GM23338 (cell line): ENCODE measurements at regions not wholly inside any gene's neighbourhood (a gene's known extent, or its start where the extent isn't known, plus 50 kb on each side); places are given as distances from the start of the nearest gene placed in this dataset.

Source experiments
- ATAC-seq: fragments of 200-7000 bp; cut with Tn5 transposase; 3 replicates; pipeline ENCODE4 v1.9.1; 2020
- DNase-seq: peaks from one replicate; pipeline ENCODE4 v3.0.0-alpha.2; 2015; ENCODE audit warnings: low spot score
- H2AFZ ChIP-seq: fragments of 200-600 bp; sonication (generic); 2 replicates; pipeline ENCODE4 v1.8.0; 2016; ENCODE audit warnings: antibody characterized with exemption, mild to moderate bottlenecking, moderate library complexity
- H3F3A ChIP-seq: fragments of 200-600 bp; sonication (generic); replicated peaks from 2 replicates; pipeline ENCODE4 v1.8.0; 2017; ENCODE audit warnings: antibody characterized with exemption, mixed run types, low read depth
- H3K27ac ChIP-seq: fragments of 200-600 bp; sonication (generic); 2 replicates; pipeline ENCODE4 v1.6.1; 2016; ENCODE audit warnings: low read depth
- H3K27me3 ChIP-seq: fragments of 200-600 bp; sonication (generic); 2 replicates; pipeline ENCODE4 v1.8.0; 2016; ENCODE audit warnings: mild to moderate bottlenecking, mixed run types, moderate library complexity; ENCODE audit not compliant: insufficient read depth
- H3K36me3 ChIP-seq: fragments of 200-600 bp; sonication (generic); 2 replicates; pipeline ENCODE4 v1.8.0; 2016; ENCODE audit warnings: mild to moderate bottlenecking; ENCODE audit not compliant: insufficient read depth
- H3K4me1 ChIP-seq: fragments of 200-600 bp; sonication (generic); 2 replicates; pipeline ENCODE4 v1.8.0; 2016; ENCODE audit warnings: mild to moderate bottlenecking, moderate library complexity; ENCODE audit not compliant: insufficient read depth
- H3K4me2 ChIP-seq: fragments of 200-600 bp; sonication (generic); 2 replicates; pipeline ENCODE4 v1.7.1; 2017; ENCODE audit warnings: mixed run types
- H3K4me3 ChIP-seq: fragments of 200-600 bp; sonication (generic); 2 replicates; pipeline ENCODE4 v1.6.1; 2016; ENCODE audit warnings: mixed run types
- H3K79me2 ChIP-seq: fragments of 200-600 bp; sonication (generic); replicated peaks from 2 replicates; pipeline ENCODE4 v1.8.0; 2017; ENCODE audit warnings: mild to moderate bottlenecking; ENCODE audit not compliant: insufficient read depth
- H3K9me2 ChIP-seq: fragments of 200-600 bp; sonication (generic); 2 replicates; pipeline ENCODE4 v1.8.0; 2017; ENCODE audit not compliant: insufficient read depth
- H4K20me1 ChIP-seq: fragments of 200-600 bp; sonication (generic); replicated peaks from 2 replicates; pipeline ENCODE4 v1.8.0; 2017; ENCODE audit warnings: mild to moderate bottlenecking; ENCODE audit not compliant: insufficient read depth
- H3K27ac Mint-ChIP-seq: 2 replicates; pipeline ENCODE4 v1.8.0; 2020; ENCODE audit warnings: inconsistent platforms, mild to moderate bottlenecking, moderate library complexity, mixed read lengths
- H3K27me3 Mint-ChIP-seq: 3 replicates; pipeline ENCODE4 v1.8.0; 2022; ENCODE audit warnings: low read depth, mild to moderate bottlenecking, moderate library complexity, mixed read lengths, inconsistent platforms; ENCODE audit not compliant: insufficient read depth, poor library complexity
- H3K36me3 Mint-ChIP-seq: 3 replicates; pipeline ENCODE4 v1.8.0; 2021; ENCODE audit warnings: low read depth, mild to moderate bottlenecking, inconsistent platforms, moderate library complexity, mixed read lengths
- H3K4me1 Mint-ChIP-seq: 3 replicates; pipeline ENCODE4 v1.8.0; 2020; ENCODE audit warnings: mild to moderate bottlenecking, inconsistent platforms, mixed read lengths
- H3K4me3 Mint-ChIP-seq: 3 replicates; pipeline ENCODE4 v1.8.0; 2021; ENCODE audit warnings: moderate library complexity, mild to moderate bottlenecking, inconsistent platforms, mixed read lengths
- H3K9me3 Mint-ChIP-seq: 3 replicates; pipeline ENCODE4 v1.8.0; 2020; ENCODE audit warnings: moderate library complexity, mild to moderate bottlenecking, inconsistent platforms, mixed read lengths
- EZH2 ChIP-seq: fragments of 200-600 bp; sonication (generic); IDR thresholded peaks from one replicate; pipeline ENCODE4 v1.8.0; 2017; ENCODE audit warnings: antibody characterized with exemption, mild to moderate bottlenecking, low read depth; ENCODE audit not compliant: unreplicated experiment
- NANOG ChIP-seq: IDR thresholded peaks from 2 replicates; pipeline ENCODE4 v1.6.1; 2016; ENCODE audit warnings: antibody characterized with exemption, borderline replicate concordance
- STAT1 ChIP-seq: IDR thresholded peaks from one replicate; pipeline ENCODE4 v1.6.1; 2016; ENCODE audit warnings: antibody characterized with exemption; ENCODE audit not compliant: unreplicated experiment
- TF ChIP-seq, protein P1 (sequence below): IDR thresholded peaks from 2 replicates; pipeline ENCODE4 v1.6.1; 2016; ENCODE audit warnings: antibody characterized with exemption
- TF ChIP-seq, protein P2 (sequence below): IDR thresholded peaks from one replicate; pipeline ENCODE4 v1.6.1; 2018; ENCODE audit warnings: antibody characterized with exemption; ENCODE audit not compliant: unreplicated experiment
- TF ChIP-seq, protein P3 (sequence below), 2 experiments: fragments of 200-600 bp in 1 of 2; sonication (generic) in 1 of 2; conservative IDR thresholded peaks; 2 replicates each; pipeline versions ENCODE4 v1.5.1 to v1.6.1; 2016 to 2017; ENCODE audit warnings: antibody characterized with exemption in 2 of 2, low read depth in 2 of 2, mild to moderate bottlenecking in 2 of 2, moderate library complexity in 1 of 2

DNA sequence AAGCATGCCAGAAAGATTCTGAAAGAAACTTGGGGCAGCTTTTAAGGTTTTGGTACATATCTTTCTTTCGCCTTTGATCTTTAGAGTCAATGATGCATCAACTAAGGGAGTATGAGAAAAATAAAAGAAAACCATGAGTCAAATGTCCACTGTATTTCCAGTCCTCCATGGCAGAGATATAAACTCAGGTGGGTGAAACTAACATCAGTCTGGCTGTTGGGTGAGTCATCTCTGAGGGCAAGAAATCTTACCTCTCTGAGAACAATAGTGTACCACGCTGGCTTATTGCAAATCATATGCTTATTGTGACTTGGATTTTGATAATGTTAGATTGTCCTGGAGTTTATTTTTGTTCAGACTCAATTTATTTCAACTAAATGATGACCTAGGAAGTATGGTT, 521.0 kb downstream of the PLCL1 start:
- Histone ChIP-seq H3K9me2 (no peaks in the 10 kb centered on the region), H3K4me1 (no peaks in the 10 kb centered on the region), H3K36me3 (no peaks in the 10 kb centered on the region), H3K79me2 (no peaks in the 10 kb centered on the region), H2AFZ (no peak overlapping the region), H3K4me2 (no peak overlapping the region), H3F3A (no peaks in the 10 kb centered on the region), H3K27ac (no peak overlapping the region), H3K4me3 (no peak overlapping the region), H4K20me1 (no peaks in the 10 kb centered on the region), H3K27me3 (no peaks in the 10 kb centered on the region)
- Mint-ChIP-seq H3K36me3 (no peaks in the 10 kb centered on the region), H3K27ac (no peak overlapping the region), H3K4me3 (no peak overlapping the region), H3K9me3 (no peaks in the 10 kb centered on the region), H3K4me1 (peaks cover 4% of the 10 kb centered on the region), H3K27me3 (no peaks in the 10 kb centered on the region)
- ATAC-seq = no peak
- TF ChIP-seq, protein P1, sequence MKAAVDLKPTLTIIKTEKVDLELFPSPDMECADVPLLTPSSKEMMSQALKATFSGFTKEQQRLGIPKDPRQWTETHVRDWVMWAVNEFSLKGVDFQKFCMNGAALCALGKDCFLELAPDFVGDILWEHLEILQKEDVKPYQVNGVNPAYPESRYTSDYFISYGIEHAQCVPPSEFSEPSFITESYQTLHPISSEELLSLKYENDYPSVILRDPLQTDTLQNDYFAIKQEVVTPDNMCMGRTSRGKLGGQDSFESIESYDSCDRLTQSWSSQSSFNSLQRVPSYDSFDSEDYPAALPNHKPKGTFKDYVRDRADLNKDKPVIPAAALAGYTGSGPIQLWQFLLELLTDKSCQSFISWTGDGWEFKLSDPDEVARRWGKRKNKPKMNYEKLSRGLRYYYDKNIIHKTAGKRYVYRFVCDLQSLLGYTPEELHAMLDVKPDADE = no peak
- no peak for TF ChIP-seq EZH2
- TF ChIP-seq, protein P2, sequence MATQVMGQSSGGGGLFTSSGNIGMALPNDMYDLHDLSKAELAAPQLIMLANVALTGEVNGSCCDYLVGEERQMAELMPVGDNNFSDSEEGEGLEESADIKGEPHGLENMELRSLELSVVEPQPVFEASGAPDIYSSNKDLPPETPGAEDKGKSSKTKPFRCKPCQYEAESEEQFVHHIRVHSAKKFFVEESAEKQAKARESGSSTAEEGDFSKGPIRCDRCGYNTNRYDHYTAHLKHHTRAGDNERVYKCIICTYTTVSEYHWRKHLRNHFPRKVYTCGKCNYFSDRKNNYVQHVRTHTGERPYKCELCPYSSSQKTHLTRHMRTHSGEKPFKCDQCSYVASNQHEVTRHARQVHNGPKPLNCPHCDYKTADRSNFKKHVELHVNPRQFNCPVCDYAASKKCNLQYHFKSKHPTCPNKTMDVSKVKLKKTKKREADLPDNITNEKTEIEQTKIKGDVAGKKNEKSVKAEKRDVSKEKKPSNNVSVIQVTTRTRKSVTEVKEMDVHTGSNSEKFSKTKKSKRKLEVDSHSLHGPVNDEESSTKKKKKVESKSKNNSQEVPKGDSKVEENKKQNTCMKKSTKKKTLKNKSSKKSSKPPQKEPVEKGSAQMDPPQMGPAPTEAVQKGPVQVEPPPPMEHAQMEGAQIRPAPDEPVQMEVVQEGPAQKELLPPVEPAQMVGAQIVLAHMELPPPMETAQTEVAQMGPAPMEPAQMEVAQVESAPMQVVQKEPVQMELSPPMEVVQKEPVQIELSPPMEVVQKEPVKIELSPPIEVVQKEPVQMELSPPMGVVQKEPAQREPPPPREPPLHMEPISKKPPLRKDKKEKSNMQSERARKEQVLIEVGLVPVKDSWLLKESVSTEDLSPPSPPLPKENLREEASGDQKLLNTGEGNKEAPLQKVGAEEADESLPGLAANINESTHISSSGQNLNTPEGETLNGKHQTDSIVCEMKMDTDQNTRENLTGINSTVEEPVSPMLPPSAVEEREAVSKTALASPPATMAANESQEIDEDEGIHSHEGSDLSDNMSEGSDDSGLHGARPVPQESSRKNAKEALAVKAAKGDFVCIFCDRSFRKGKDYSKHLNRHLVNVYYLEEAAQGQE = no peak
- TF ChIP-seq, protein P3, sequence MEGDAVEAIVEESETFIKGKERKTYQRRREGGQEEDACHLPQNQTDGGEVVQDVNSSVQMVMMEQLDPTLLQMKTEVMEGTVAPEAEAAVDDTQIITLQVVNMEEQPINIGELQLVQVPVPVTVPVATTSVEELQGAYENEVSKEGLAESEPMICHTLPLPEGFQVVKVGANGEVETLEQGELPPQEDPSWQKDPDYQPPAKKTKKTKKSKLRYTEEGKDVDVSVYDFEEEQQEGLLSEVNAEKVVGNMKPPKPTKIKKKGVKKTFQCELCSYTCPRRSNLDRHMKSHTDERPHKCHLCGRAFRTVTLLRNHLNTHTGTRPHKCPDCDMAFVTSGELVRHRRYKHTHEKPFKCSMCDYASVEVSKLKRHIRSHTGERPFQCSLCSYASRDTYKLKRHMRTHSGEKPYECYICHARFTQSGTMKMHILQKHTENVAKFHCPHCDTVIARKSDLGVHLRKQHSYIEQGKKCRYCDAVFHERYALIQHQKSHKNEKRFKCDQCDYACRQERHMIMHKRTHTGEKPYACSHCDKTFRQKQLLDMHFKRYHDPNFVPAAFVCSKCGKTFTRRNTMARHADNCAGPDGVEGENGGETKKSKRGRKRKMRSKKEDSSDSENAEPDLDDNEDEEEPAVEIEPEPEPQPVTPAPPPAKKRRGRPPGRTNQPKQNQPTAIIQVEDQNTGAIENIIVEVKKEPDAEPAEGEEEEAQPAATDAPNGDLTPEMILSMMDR (conservative IDR thresholded peaks at IDR 0.05; ENCODE audit: low read depth in 2 of 2) = no peak
- DNase-seq = no peak

DNA sequence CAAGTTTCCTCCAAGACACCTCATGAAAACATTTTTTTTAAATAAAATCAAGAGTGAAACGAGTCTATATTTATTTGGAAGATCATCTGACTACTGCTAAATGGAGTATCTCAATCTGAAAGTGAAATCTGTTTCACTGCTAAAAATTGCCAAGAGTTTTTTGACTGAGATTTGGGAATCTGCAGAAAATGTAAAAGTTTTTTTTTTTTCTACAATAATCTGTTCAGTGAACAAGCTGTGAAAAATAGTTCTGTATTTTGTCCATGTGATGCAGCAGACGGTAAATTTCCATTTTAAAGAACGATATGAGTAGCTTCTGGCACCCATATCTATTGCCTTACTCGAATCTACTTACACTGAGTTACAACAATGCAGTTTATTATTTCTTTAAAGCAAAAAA, 519.7 kb downstream of the PLCL1 start:
- peaks cover 10% of the 10 kb centered on the region for H3K4me1 Mint-ChIP-seq
- Histone ChIP-seq H3K27me3 (no peaks in the 10 kb centered on the region), H3K4me2 (no peak overlapping the region), H3K9me2 (no peaks in the 10 kb centered on the region), H3K4me1 (peaks cover 5% of the 10 kb centered on the region; the same call in 1 of the 2 replicates), H2AFZ (no peak overlapping the region), H3K27ac (no peak overlapping the region), H4K20me1 (no peaks in the 10 kb centered on the region), H3K36me3 (no peaks in the 10 kb centered on the region), H3K4me3 (no peak overlapping the region), H3K79me2 (no peaks in the 10 kb centered on the region), H3F3A (no peaks in the 10 kb centered on the region)
- TF ChIP-seq EZH2 = no peak
- TF ChIP-seq NANOG = no peak
- TF ChIP-seq, protein P1 = no peak
- no peak for TF ChIP-seq STAT1
- TF ChIP-seq, protein P2 = no peak
- DNase-seq (no peak), ATAC-seq (no peak)
- H3K4me3 Mint-ChIP-seq = no peak overlapping the region
- no peaks in the 10 kb centered on the region for H3K36me3 Mint-ChIP-seq
- no peaks in the 10 kb centered on the region for H3K27me3 Mint-ChIP-seq
- H3K27ac Mint-ChIP-seq = no peak overlapping the region
- no peaks in the 10 kb centered on the region for H3K9me3 Mint-ChIP-seq
